Karpas-422 (cell line): ENCODE measurements at regions not wholly inside any gene's neighbourhood (a gene's known extent, or its start where the extent isn't known, plus 50 kb on each side); places are given as distances from the start of the nearest gene placed in this dataset.

ENCODE experiments used
- DNase-seq: peaks from one replicate; pipeline ENCODE4 v3.0.0-alpha.2; 2015
- H2AFZ ChIP-seq: fragments of 200-600 bp; sonication (generic); 2 replicates; pipeline ENCODE4 v1.6.1; 2014; ENCODE audit warnings: antibody characterized with exemption, low read length, mixed read lengths
- H3K27ac ChIP-seq: fragments of 200-600 bp; sonication (generic); 2 replicates; pipeline ENCODE4 v1.5.1; 2014; ENCODE audit warnings: mild to moderate bottlenecking, low read length, moderate library complexity
- H3K27me3 ChIP-seq: fragments of 200-600 bp; sonication (generic); 2 replicates; pipeline ENCODE4 v1.6.1; 2014; ENCODE audit warnings: low read length, mixed read lengths
- H3K36me3 ChIP-seq: fragments of 200-600 bp; sonication (generic); 2 replicates; pipeline ENCODE4 v1.6.1; 2014; ENCODE audit warnings: low read length, mixed read lengths; ENCODE audit not compliant: insufficient read depth
- H3K4me1 ChIP-seq: fragments of 200-600 bp; sonication (generic); 2 replicates; pipeline ENCODE4 v1.6.1; 2014; ENCODE audit warnings: mild to moderate bottlenecking, low read length, mixed read lengths
- H3K4me2 ChIP-seq: fragments of 200-600 bp; sonication (generic); 2 replicates; pipeline ENCODE4 v1.6.1; 2014; ENCODE audit warnings: low read length, low read depth, mild to moderate bottlenecking; ENCODE audit not compliant: poor library complexity, severe bottlenecking
- H3K4me3 ChIP-seq: fragments of 200-600 bp; sonication (generic); 2 replicates; pipeline ENCODE4 v1.5.1; 2014; ENCODE audit warnings: mild to moderate bottlenecking, antibody characterized with exemption, low read length, mixed read lengths
- H3K79me2 ChIP-seq: fragments of 200-600 bp; sonication (generic); 2 replicates; pipeline ENCODE4 v1.6.1; 2014; ENCODE audit warnings: mild to moderate bottlenecking, low read length, mixed read lengths
- H3K9ac ChIP-seq: fragments of 200-600 bp; sonication (generic); 2 replicates; pipeline ENCODE4 v1.6.0; 2014; ENCODE audit warnings: low read length
- H3K9me2 ChIP-seq: fragments of 200-600 bp; sonication (generic), shearing (Covaris generic); replicated peaks from 2 replicates; pipeline ENCODE4 v1.6.0; 2014; ENCODE audit warnings: mild to moderate bottlenecking, low read length, moderate library complexity; ENCODE audit not compliant: insufficient read depth
- H3K9me3 ChIP-seq: fragments of 300-700, 200-600 bp; sonication (generic); 2 replicates; pipeline ENCODE4 v1.6.1; 2014; ENCODE audit warnings: low read length, mixed read lengths
- H4K20me1 ChIP-seq: fragments of 200-600 bp; sonication (generic); 2 replicates; pipeline ENCODE4 v1.6.1; 2014; ENCODE audit warnings: mild to moderate bottlenecking, antibody characterized with exemption, low read length, low read depth; ENCODE audit not compliant: insufficient read depth

- no peak for DNase-seq
Measured at GRCh38 chr7:46814516-46815250, 767.2 kb downstream of the TNS3 start.

GRCh38 chr7:46812101-46812675, 769.7 kb downstream of the TNS3 start:
- Histone ChIP-seq H3K9ac (no peak overlapping the region), H3K4me3 (no peak overlapping the region), H3K27ac (no peak overlapping the region), H3K79me2 (no peaks in the 10 kb centered on the region), H3K36me3 (no peaks in the 10 kb centered on the region), H2AFZ (no peak overlapping the region), H3K27me3 (no peaks in the 10 kb centered on the region), H4K20me1 (no peaks in the 10 kb centered on the region), H3K9me2 (no peaks in the 10 kb centered on the region), H3K4me2 (no peak overlapping the region), H3K4me1 (no peaks in the 10 kb centered on the region), H3K9me3 (no peaks in the 10 kb centered on the region)
- DNase-seq: no peak

More at GRCh38 chr7:46814516-46815250, 767.2 kb downstream of the TNS3 start:
- H3K36me3 ChIP-seq: no peaks in the 10 kb centered on the region
- no peaks in the 10 kb centered on the region for H4K20me1 ChIP-seq
- H3K4me2 ChIP-seq: no peak overlapping the region
- no peak overlapping the region for H2AFZ ChIP-seq
- no peaks in the 10 kb centered on the region for H3K27me3 ChIP-seq
- no peak overlapping the region for H3K9ac ChIP-seq
- no peaks in the 10 kb centered on the region for H3K9me3 ChIP-seq
- no peaks in the 10 kb centered on the region for H3K79me2 ChIP-seq
- H3K4me3 ChIP-seq: no peak overlapping the region
- no peaks in the 10 kb centered on the region for H3K4me1 ChIP-seq
- no peaks in the 10 kb centered on the region for H3K9me2 ChIP-seq
- H3K27ac ChIP-seq: no peak overlapping the region

GRCh38 chr7:46811529-46811928, 770.4 kb downstream of the TNS3 start:
- H3K79me2 ChIP-seq: no peaks in the 10 kb centered on the region
- no peak overlapping the region for H3K4me2 ChIP-seq
- H3K4me3 ChIP-seq: no peak overlapping the region
- no peaks in the 10 kb centered on the region for H3K36me3 ChIP-seq
- H3K9me2 ChIP-seq: no peaks in the 10 kb centered on the region
- no peaks in the 10 kb centered on the region for H3K4me1 ChIP-seq
- H3K9me3 ChIP-seq: no peaks in the 10 kb centered on the region
- DNase-seq: no peak
- no peak overlapping the region for H3K27ac ChIP-seq
- no peak overlapping the region for H2AFZ ChIP-seq
- H3K27me3 ChIP-seq: no peaks in the 10 kb centered on the region
- no peak overlapping the region for H3K9ac ChIP-seq
- H4K20me1 ChIP-seq: no peaks in the 10 kb centered on the region

DNA sequence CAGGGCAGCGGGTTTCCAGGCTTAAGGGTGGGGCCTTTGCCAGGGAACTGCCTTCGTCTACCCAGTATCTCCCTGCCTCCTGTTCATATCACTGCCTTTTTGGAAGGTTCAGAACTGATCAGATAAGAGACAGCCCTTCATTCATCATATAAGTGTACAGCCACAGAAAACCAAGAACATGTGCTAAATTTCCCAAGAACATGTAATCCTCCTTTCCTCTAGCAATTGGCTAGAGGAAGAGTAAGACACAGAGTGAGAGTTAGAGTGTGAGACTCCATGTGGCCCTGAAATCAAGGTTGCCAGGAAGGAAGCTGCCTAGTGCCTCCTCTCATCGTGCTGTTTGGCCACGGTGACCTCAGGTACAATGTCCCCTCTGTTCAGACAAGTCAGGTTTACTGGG, 770.9 kb downstream of the TNS3 start:
- H3K36me3 ChIP-seq: no peaks in the 10 kb centered on the region

DNA sequence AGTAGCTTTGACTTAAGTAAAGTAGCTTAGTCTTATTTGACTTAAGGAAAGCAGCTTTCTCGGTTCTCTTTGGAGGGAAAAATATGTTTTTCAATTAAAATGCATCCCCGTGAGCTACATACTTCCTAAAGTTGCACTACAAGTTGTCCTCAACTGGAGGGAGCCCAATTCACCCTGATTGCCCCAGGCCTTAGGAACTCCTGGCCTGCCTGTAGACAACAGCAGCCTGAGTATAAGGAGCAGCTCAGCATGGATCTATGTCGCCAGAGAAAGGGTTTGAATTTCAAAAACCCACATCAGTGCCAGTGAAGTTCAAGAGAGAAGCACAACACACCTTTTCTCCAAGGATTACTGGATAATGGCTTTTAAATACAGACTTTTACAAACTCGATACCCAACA, 772.0 kb downstream of the TNS3 start:
- no peaks in the 10 kb centered on the region for H3K79me2 ChIP-seq
- H3K4me2 ChIP-seq: no peak overlapping the region
- H4K20me1 ChIP-seq: no peaks in the 10 kb centered on the region

More for the DNA sequence above, 770.9 kb downstream of the TNS3 start:
- no peak for DNase-seq
- no peak overlapping the region for H3K4me2 ChIP-seq
- H3K9me2 ChIP-seq: no peaks in the 10 kb centered on the region
- no peaks in the 10 kb centered on the region for H3K27me3 ChIP-seq
- H3K27ac ChIP-seq: no peak overlapping the region
- H2AFZ ChIP-seq: no peak overlapping the region
- no peaks in the 10 kb centered on the region for H4K20me1 ChIP-seq
- H3K9me3 ChIP-seq: no peaks in the 10 kb centered on the region
- H3K9ac ChIP-seq: no peak overlapping the region
- no peaks in the 10 kb centered on the region for H3K79me2 ChIP-seq
- H3K4me1 ChIP-seq: no peaks in the 10 kb centered on the region
- no peak overlapping the region for H3K4me3 ChIP-seq

DNA sequence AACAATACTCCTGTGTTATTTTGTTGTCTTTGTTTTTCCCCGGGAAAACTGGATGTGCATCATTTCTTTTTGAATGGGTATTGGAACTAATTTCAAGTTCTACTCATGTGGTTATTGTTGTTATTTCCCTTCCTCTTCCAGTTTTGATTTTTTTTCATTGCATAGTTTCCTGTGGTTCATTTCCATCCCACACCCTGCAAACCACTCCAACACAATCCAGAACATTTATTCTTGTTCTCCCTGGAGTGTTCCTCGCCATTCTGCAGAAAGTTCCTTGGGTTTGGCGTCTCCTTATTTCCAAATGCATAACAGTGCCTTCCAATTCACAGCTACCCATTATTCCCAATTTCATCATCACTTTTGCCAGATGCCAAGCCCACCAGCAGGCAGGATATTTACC, 775.1 kb downstream of the TNS3 start:
- Histone ChIP-seq H3K4me2 (no peak overlapping the region), H3K27me3 (no peaks in the 10 kb centered on the region), H3K9me3 (no peaks in the 10 kb centered on the region), H4K20me1 (no peaks in the 10 kb centered on the region), H3K9ac (no peak overlapping the region), H2AFZ (no peak overlapping the region), H3K27ac (no peak overlapping the region), H3K4me1 (no peaks in the 10 kb centered on the region), H3K36me3 (no peaks in the 10 kb centered on the region), H3K4me3 (no peak overlapping the region), H3K79me2 (no peaks in the 10 kb centered on the region), H3K9me2 (no peaks in the 10 kb centered on the region)
- DNase-seq: no peak

More for the DNA sequence above, 772.0 kb downstream of the TNS3 start:
- DNase-seq: no peak
- no peak overlapping the region for H3K27ac ChIP-seq
- H3K9ac ChIP-seq: no peak overlapping the region
- no peak overlapping the region for H3K4me3 ChIP-seq
- H3K27me3 ChIP-seq: no peaks in the 10 kb centered on the region
- no peaks in the 10 kb centered on the region for H3K9me3 ChIP-seq
- H3K9me2 ChIP-seq: no peaks in the 10 kb centered on the region
- no peaks in the 10 kb centered on the region for H3K36me3 ChIP-seq
- no peaks in the 10 kb centered on the region for H3K4me1 ChIP-seq
- no peak overlapping the region for H2AFZ ChIP-seq

DNA sequence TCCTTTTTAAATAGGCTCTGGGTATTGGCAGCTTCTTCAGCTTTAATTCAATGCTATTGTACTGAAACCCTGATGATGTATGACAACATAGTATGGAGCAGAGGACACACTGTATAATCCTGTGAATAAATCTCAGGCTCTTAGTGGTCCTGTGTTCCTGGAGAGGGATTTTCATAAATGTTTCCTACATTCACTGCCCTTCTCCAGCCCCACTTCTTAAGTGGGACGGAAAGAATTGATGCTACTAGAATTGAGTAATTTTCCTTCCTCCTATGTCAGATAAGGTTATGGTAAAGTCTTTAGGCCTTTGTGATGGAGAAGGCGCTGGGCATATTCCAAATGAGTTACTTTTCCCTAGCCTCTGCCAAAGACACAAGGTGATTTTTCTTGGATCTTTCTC, 779.4 kb downstream of the TNS3 start:
- H3K9me2 ChIP-seq: no peaks in the 10 kb centered on the region
- DNase-seq: no peak
- no peaks in the 10 kb centered on the region for H3K4me1 ChIP-seq
- no peaks in the 10 kb centered on the region for H3K9me3 ChIP-seq
- no peaks in the 10 kb centered on the region for H4K20me1 ChIP-seq
- H3K4me2 ChIP-seq: no peak overlapping the region
- no peaks in the 10 kb centered on the region for H3K36me3 ChIP-seq
- no peaks in the 10 kb centered on the region for H3K27me3 ChIP-seq
- H3K79me2 ChIP-seq: no peaks in the 10 kb centered on the region
- H2AFZ ChIP-seq: no peak overlapping the region
- H3K27ac ChIP-seq: no peak overlapping the region
- no peak overlapping the region for H3K4me3 ChIP-seq
- H3K9ac ChIP-seq: no peak overlapping the region

GRCh38 chr7:46791188-46791587, 790.7 kb downstream of the TNS3 start:
- Histone ChIP-seq H3K79me2 (no peaks in the 10 kb centered on the region), H3K27me3 (no peaks in the 10 kb centered on the region), H3K36me3 (no peaks in the 10 kb centered on the region), H3K27ac (no peak overlapping the region), H3K4me1 (no peaks in the 10 kb centered on the region), H3K9me3 (no peaks in the 10 kb centered on the region), H2AFZ (no peak overlapping the region), H3K9ac (no peak overlapping the region), H3K4me2 (no peak overlapping the region), H3K4me3 (no peak overlapping the region), H4K20me1 (no peaks in the 10 kb centered on the region), H3K9me2 (no peaks in the 10 kb centered on the region)
- DNase-seq: no peak
